Esophagus squamous epithelium (tissue), 4 donors: ENCODE measurements at regions not wholly inside any gene's neighbourhood (a gene's known extent, or its start where the extent isn't known, plus 50 kb on each side); places are given as distances from the start of the nearest gene placed in this dataset.

ENCODE experiments used
- POLR2A ChIP-seq, 4 donors: fragments of 450-650 bp; IDR thresholded peaks; one replicate each; pipeline ENCODE4 v1.6.1; 2017; ENCODE audit warnings: antibody characterized with exemption in 4 of 4, mild to moderate bottlenecking in 4 of 4, moderate library complexity in 3 of 4
- TF ChIP-seq, protein P1 (sequence below), 6 experiments: fragments of 450-650 bp in 4 of 6; fragments of 200-600 bp in 2 of 6; sonication (generic) in 2 of 6; IDR thresholded peaks; one replicate each; pipeline ENCODE4 v1.5.1; 2016 to 2019; ENCODE audit warnings: antibody characterized with exemption in 6 of 6, mild to moderate bottlenecking in 4 of 6, moderate library complexity in 4 of 6

DNA sequence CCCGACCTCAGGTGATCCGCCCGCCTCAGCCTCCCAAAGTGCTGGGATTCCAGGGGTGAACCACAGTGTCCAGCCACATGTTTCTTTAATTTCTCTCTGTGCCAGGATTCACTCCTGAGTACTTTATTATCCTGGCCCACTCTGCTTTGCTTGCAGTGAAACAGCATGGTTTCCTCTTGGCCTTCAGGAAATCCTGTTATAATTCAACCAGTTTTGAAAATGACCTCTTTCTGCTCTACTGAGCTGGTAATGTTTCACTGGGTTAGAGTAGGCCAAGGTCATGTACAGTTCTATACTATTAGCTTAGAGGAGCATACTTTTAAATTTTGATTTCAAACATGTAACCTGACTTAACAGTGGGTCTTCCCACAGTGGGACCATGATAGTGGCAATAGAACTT lies 90.6 kb upstream of the PELI1 start:
- TF ChIP-seq, protein P1, sequence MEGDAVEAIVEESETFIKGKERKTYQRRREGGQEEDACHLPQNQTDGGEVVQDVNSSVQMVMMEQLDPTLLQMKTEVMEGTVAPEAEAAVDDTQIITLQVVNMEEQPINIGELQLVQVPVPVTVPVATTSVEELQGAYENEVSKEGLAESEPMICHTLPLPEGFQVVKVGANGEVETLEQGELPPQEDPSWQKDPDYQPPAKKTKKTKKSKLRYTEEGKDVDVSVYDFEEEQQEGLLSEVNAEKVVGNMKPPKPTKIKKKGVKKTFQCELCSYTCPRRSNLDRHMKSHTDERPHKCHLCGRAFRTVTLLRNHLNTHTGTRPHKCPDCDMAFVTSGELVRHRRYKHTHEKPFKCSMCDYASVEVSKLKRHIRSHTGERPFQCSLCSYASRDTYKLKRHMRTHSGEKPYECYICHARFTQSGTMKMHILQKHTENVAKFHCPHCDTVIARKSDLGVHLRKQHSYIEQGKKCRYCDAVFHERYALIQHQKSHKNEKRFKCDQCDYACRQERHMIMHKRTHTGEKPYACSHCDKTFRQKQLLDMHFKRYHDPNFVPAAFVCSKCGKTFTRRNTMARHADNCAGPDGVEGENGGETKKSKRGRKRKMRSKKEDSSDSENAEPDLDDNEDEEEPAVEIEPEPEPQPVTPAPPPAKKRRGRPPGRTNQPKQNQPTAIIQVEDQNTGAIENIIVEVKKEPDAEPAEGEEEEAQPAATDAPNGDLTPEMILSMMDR (IDR thresholded peaks at IDR 0.05), result no peak
- TF ChIP-seq POLR2A (IDR thresholded peaks at IDR 0.05), result no peak
